Lung (tissue), 11 donors: ENCODE measurements at regions not wholly inside any gene's neighbourhood (a gene's known extent, or its start where the extent isn't known, plus 50 kb on each side); places are given as distances from the start of the nearest gene placed in this dataset.

Experiments
- ATAC-seq: fragments of 200-7000 bp; cut with Tn5 transposase; one replicate; pipeline ENCODE4 v1.9.1; 2020; ENCODE audit warnings: moderate number of reproducible peaks; ENCODE audit not compliant: insufficient read depth, low FRiP score
- DNase-seq, 3 donors: peaks; one replicate each; pipeline ENCODE4 v3.0.0-alpha.2; 2013 to 2017
- H3K27ac ChIP-seq, 2 donors: one replicate each; pipeline ENCODE4 v1.5.1; 2013; ENCODE audit warnings: mild to moderate bottlenecking in 2 of 2, moderate library complexity in 2 of 2, control low read depth in 1 of 2, inconsistent platforms in 1 of 2, low read depth in 1 of 2, low read length in 1 of 2
- H3K27me3 ChIP-seq, 3 donors: one replicate each; pipeline ENCODE4 v1.5.1; 2013; ENCODE audit warnings: low read length in 2 of 3; ENCODE audit not compliant: control insufficient read depth in 3 of 3, insufficient read depth in 3 of 3
- H3K36me3 ChIP-seq, 4 donors: one replicate each; pipeline ENCODE4 v1.5.1; 2013; ENCODE audit warnings: low read length in 4 of 4, mild to moderate bottlenecking in 1 of 4, moderate library complexity in 1 of 4; ENCODE audit not compliant: control insufficient read depth in 4 of 4, insufficient read depth in 4 of 4
- H3K4me1 ChIP-seq, 5 donors: one replicate each; pipeline ENCODE4 v1.5.1; 2013; ENCODE audit warnings: low read length in 5 of 5, mild to moderate bottlenecking in 2 of 5, moderate library complexity in 1 of 5; ENCODE audit not compliant: control insufficient read depth in 5 of 5, insufficient read depth in 5 of 5
- H3K4me3 ChIP-seq: one replicate; pipeline ENCODE4 v1.5.1; 2013; ENCODE audit warnings: mild to moderate bottlenecking, control low read depth, moderate library complexity
- H3K9ac ChIP-seq, 2 donors: one replicate each; pipeline ENCODE4 v1.5.1; 2013; ENCODE audit warnings: low read length in 2 of 2, control low read depth in 1 of 2; ENCODE audit not compliant: insufficient read depth in 1 of 2
- H3K9me3 ChIP-seq, 4 donors: one replicate each; pipeline ENCODE4 v1.5.1; 2013; ENCODE audit warnings: low read length in 3 of 4, mild to moderate bottlenecking in 1 of 4, moderate library complexity in 1 of 4; ENCODE audit not compliant: control insufficient read depth in 4 of 4, insufficient read depth in 3 of 4
- WGBS, 2 donors: extraction: QIAGEN DNeasy Blood & Tissue Kit; methylation state at CpG; one replicate each; pipeline ENCODE4 v1.1.7; 2013; 5-methylcytosine and 5-hydroxymethylcytosine counted together
- TF ChIP-seq, protein P1 (sequence below): IDR thresholded peaks from 2 replicates; pipeline ENCODE4 v1.5.1; 2012; ENCODE audit warnings: mild to moderate bottlenecking; ENCODE audit errors: control extremely low read depth, extremely low read depth
- donor health status: control.
- donor health status: control.
- donor health status: Bipolar disorder and iron deficiency.
- donor health status: healthy.
- donor health status: DM: yes; HTN: yes; CAD: no.

DNA sequence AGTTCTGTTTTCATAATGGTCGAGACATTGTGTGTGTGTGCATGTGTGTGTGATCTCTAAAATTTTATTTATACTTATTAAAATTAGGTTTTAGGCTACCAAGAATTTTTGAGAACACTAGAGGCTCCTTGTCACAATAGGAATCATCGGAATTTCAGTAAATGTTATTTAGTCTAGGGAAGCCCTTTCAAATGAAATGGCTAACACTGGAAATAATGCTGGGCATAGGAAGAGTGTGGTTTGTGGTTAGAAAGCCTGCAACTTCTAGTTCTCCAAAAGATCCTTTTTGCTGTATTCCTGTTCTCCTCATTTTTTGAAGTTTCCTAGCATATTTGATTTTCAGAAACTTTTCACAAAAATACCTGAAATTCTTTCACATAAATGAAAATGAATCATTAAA lies 92.5 kb upstream of the MBNL1 start:
- Histone ChIP-seq H3K4me3 (no peak overlapping the region), H3K36me3 (no peaks in the 10 kb centered on the region), H3K27ac (no peak overlapping the region), H3K4me1 (no peaks in the 10 kb centered on the region), H3K27me3 (no peaks in the 10 kb centered on the region), H3K9me3 (no peaks in the 10 kb centered on the region), H3K9ac (no peak overlapping the region)
- ATAC-seq (no peak), DNase-seq (no peak)
- 43 to 74% methylated on average over 2 of the region's 2 CpGs for WGBS, 2 donors
- TF ChIP-seq, protein P1, sequence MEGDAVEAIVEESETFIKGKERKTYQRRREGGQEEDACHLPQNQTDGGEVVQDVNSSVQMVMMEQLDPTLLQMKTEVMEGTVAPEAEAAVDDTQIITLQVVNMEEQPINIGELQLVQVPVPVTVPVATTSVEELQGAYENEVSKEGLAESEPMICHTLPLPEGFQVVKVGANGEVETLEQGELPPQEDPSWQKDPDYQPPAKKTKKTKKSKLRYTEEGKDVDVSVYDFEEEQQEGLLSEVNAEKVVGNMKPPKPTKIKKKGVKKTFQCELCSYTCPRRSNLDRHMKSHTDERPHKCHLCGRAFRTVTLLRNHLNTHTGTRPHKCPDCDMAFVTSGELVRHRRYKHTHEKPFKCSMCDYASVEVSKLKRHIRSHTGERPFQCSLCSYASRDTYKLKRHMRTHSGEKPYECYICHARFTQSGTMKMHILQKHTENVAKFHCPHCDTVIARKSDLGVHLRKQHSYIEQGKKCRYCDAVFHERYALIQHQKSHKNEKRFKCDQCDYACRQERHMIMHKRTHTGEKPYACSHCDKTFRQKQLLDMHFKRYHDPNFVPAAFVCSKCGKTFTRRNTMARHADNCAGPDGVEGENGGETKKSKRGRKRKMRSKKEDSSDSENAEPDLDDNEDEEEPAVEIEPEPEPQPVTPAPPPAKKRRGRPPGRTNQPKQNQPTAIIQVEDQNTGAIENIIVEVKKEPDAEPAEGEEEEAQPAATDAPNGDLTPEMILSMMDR: no peak

GRCh38 chr3:152176998-152177397 lies 91.7 kb upstream of the MBNL1 start:
- Histone ChIP-seq H3K27ac (no peak overlapping the region), H3K27me3 (no peaks in the 10 kb centered on the region), H3K4me3 (no peak overlapping the region), H3K9ac (no peak overlapping the region), H3K36me3 (no peaks in the 10 kb centered on the region), H3K9me3 (no peaks in the 10 kb centered on the region), H3K4me1 (no peaks in the 10 kb centered on the region)
- ATAC-seq: no peak
- TF ChIP-seq, protein P1: no peak
- no peak for DNase-seq
- 60 to 83% methylated on average over 1 of the region's 1 CpG for WGBS, 2 donors

GRCh38 chr3:152177757-152178156 lies 91.0 kb upstream of the MBNL1 start:
- Histone ChIP-seq H3K9me3 (no peaks in the 10 kb centered on the region), H3K4me1 (no peaks in the 10 kb centered on the region), H3K27ac (no peak overlapping the region), H3K36me3 (no peaks in the 10 kb centered on the region), H3K27me3 (no peaks in the 10 kb centered on the region), H3K9ac (no peak overlapping the region), H3K4me3 (no peak overlapping the region)
- WGBS, 2 donors: 68 to 88% methylated on average over 1 of the region's 1 CpG
- ATAC-seq (no peak), DNase-seq (no peak)
- TF ChIP-seq, protein P1: no peak

GRCh38 chr3:152183473-152183872 lies 85.3 kb upstream of the MBNL1 start:
- no peak overlapping the region for H3K27ac ChIP-seq
- DNase-seq (peak; percentile 47 to 81 (median 70)), ATAC-seq (no peak)
- H3K9ac ChIP-seq: no peak overlapping the region
- no peaks in the 10 kb centered on the region for H3K27me3 ChIP-seq
- peaks cover 0 to 2% (median 0%) of the 10 kb centered on the region in 4 donors for H3K9me3 ChIP-seq
- H3K4me1 ChIP-seq: peaks cover 0 to 1% (median 0%) of the 10 kb centered on the region in 5 donors
- TF ChIP-seq, protein P1: peak; percentile 41
- no peaks in the 10 kb centered on the region for H3K36me3 ChIP-seq
- WGBS, 2 donors: 47 to 50% methylated on average over 4 of the region's 4 CpGs
- H3K4me3 ChIP-seq: no peak overlapping the region
